ENCODE measurements at regions not wholly inside any gene's neighbourhood (a gene's known extent, or its start where the extent isn't known, plus 50 kb on each side); places are given as distances from the start of the nearest gene placed in this dataset. TPM values are rescaled to one million over a fixed set of nuclear protein-coding genes. Genes with fewer than 3 reads are reported as not detected.

DNA sequence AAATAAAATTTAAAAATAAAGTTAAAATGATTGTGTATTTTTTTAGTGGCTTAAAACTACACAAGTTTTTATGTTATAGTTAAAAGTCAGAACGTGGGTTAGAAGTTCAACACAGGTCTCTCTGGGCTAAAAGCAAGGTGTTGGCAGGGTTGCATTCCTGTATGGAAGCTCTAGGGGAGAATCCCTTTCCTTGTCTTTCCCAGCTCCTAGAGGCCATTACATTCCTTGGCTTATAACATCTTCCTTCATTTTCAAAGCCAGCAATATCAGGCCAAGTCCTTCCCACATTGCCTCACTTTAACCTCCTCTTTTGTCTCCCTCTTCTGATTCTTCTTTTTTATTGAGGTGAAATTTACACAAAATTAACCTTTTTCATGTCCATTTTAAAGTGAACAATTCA, 52.4 kb upstream of the EEPD1 start:
- H3K27ac ChIP-seq (ENCODE audit: insufficient read depth, low read depth, low read length) = no peak overlapping the region
- POLR2A ChIA-PET = no interaction called here
- H4K20me1 ChIP-seq (replicated peaks; ENCODE audit: control insufficient read depth, extremely low read depth, insufficient read depth, low read length) = no peaks in the 10 kb centered on the region
- dilution Hi-C loops (cut with MboI; ENCODE audit: extremely low pct_ligation_motif_present, low sequenced_read_pairs) = no loop called here
- no peaks in the 10 kb centered on the region for H3K9me1 ChIP-seq (replicated peaks; ENCODE audit: control insufficient read depth, extremely low read depth, insufficient read depth, low read length)
- no peaks in the 10 kb centered on the region for H3K9me3 ChIP-seq (replicated peaks; ENCODE audit: control insufficient read depth, insufficient read depth, low read length)
- no peak overlapping the region for H3K4me3 ChIP-seq (replicated peaks in 1 of 3; ENCODE audit: insufficient read depth in 1 of 3, low read depth in 1 of 3, low read length in 3 of 3)
- H3K27me3 ChIP-seq (ENCODE audit: control insufficient read depth in 2 of 2, insufficient read depth in 2 of 2, low read length in 2 of 2) = peaks cover 0 to 3% of the 10 kb centered on the region in 2 experiments
- no peak overlapping the region for H2AFZ ChIP-seq (ENCODE audit: low read depth, low read length)
- FAIRE-seq (no peak), DNase-seq (ENCODE audit: low read depth, low spot score) (no peak)
- CTCF ChIA-PET = no interaction called here
- no peaks in the 10 kb centered on the region for H3K4me1 ChIP-seq (ENCODE audit: control insufficient read depth, extremely low read depth, insufficient read depth, low read length)
- H3K36me3 ChIP-seq (ENCODE audit: control insufficient read depth in 2 of 2, extremely low read depth in 1 of 2, insufficient read depth in 2 of 2, low read length in 2 of 2) = no peaks in the 10 kb centered on the region
- intact Hi-C loops (cut with micrococcal nuclease) = no loop called here
- no TSS peak for BruUV-seq (replicated peaks)
- TF ChIP-seq GATA2 (IDR thresholded peaks at IDR 0.05; ENCODE audit: insufficient read depth, insufficient read length, low read depth, low read length) (no peak), EZH2 (IDR thresholded peaks at IDR 0.05; ENCODE audit: borderline replicate concordance, low read depth, low read length, severe bottlenecking) (no peak), FOS (IDR thresholded peaks at IDR 0.05; ENCODE audit: borderline replicate concordance, insufficient read depth, low read length) (no peak), JUN (IDR thresholded peaks at IDR 0.05; ENCODE audit: borderline replicate concordance, insufficient read depth, insufficient read length, low read depth) (no peak), POLR2AphosphoS5 (IDR thresholded peaks at IDR 0.05; ENCODE audit: insufficient read depth, low read depth, low read length) (no peak), MYC (IDR thresholded peaks at IDR 0.05; ENCODE audit: low read depth, low read length) (no peak), POLR2A (IDR thresholded peaks at IDR 0.05; ENCODE audit: low read depth, low read length) (no peak)
- TF ChIP-seq, protein P1, sequence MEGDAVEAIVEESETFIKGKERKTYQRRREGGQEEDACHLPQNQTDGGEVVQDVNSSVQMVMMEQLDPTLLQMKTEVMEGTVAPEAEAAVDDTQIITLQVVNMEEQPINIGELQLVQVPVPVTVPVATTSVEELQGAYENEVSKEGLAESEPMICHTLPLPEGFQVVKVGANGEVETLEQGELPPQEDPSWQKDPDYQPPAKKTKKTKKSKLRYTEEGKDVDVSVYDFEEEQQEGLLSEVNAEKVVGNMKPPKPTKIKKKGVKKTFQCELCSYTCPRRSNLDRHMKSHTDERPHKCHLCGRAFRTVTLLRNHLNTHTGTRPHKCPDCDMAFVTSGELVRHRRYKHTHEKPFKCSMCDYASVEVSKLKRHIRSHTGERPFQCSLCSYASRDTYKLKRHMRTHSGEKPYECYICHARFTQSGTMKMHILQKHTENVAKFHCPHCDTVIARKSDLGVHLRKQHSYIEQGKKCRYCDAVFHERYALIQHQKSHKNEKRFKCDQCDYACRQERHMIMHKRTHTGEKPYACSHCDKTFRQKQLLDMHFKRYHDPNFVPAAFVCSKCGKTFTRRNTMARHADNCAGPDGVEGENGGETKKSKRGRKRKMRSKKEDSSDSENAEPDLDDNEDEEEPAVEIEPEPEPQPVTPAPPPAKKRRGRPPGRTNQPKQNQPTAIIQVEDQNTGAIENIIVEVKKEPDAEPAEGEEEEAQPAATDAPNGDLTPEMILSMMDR (IDR thresholded peaks at IDR 0.05; ENCODE audit: extremely low read depth in 1 of 2, insufficient read depth in 1 of 2, low read depth in 1 of 2, low read length in 2 of 2) = no peak
- TF ChIP-seq, protein P2, sequence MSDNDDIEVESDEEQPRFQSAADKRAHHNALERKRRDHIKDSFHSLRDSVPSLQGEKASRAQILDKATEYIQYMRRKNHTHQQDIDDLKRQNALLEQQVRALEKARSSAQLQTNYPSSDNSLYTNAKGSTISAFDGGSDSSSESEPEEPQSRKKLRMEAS (IDR thresholded peaks at IDR 0.05; ENCODE audit: insufficient read depth, insufficient read length) = no peak
- no peaks in the 10 kb centered on the region for H3K79me2 ChIP-seq (ENCODE audit: control insufficient read depth, insufficient read depth, low read length)
- H3K4me2 ChIP-seq (ENCODE audit: insufficient read depth, low read length) = no peak overlapping the region
- H3K9ac ChIP-seq (replicated peaks; ENCODE audit: extremely low read depth, insufficient read depth, low read length) = no peak overlapping the region

Small RNA genes in the stretch of these regions (small RNA-seq; reads per million reads assigned to genes)
- not detected for gene RNU6-1085P (ENCODE audit: insufficient read depth, insufficient read length, low read depth, low replicate concordance)

Data from endothelial cell of umbilical vein (primary cell).